Pancreas (tissue), 10 donors: ENCODE measurements at regions not wholly inside any gene's neighbourhood (a gene's known extent, or its start where the extent isn't known, plus 50 kb on each side); places are given as distances from the start of the nearest gene placed in this dataset.

Experiments
- ATAC-seq, 4 donors: fragments of 200-7000 bp; cut with Tn5 transposase; one replicate each; pipeline versions ENCODE4 v1.8.0 to v1.9.1; 2020; ENCODE audit warnings: mild to moderate bottlenecking in 4 of 4, moderate library complexity in 4 of 4
- DNase-seq, 6 donors: peaks; one replicate each; pipeline ENCODE4 v3.0.0-alpha.2; 2020
- FAIRE-seq: peaks from 2 replicates; lab custom pipeline; 2012; peaks lifted over from hg19 to GRCh38; lab: Jason Lieb, UNC
- H3K27ac ChIP-seq, 4 donors: fragments of 200-600 bp; sonication (generic); 1 replicate in 3 of 4; 2 replicates in 1 of 4; pipeline versions ENCODE4 v1.5.0 to v1.8.0; 2020
- H3K27me3 ChIP-seq, 4 donors: fragments of 200-600 bp; one replicate each; pipeline ENCODE4 v1.8.0; 2021
- H3K36me3 ChIP-seq, 3 donors: fragments of 200-600 bp; sonication (generic) in 1 of 3; one replicate each; pipeline versions ENCODE4 v1.5.0 to v1.8.0; 2020 to 2021
- H3K4me1 ChIP-seq, 3 donors: fragments of 200-600 bp; one replicate each; pipeline ENCODE4 v1.8.0; 2021
- H3K4me3 ChIP-seq, 4 donors: fragments of 200-600 bp; sonication (generic) in 2 of 4; one replicate each; pipeline versions ENCODE4 v1.5.0 to v1.8.0; 2020 to 2021
- H3K9me3 ChIP-seq, 4 donors: fragments of 200-600 bp; one replicate each; pipeline ENCODE4 v1.8.0; 2021
- WGBS, 2 donors: extraction: QIAGEN DNeasy Blood & Tissue Kit; methylation state at CpG; one replicate each; pipeline ENCODE4 v1.1.7; 2013; 5-methylcytosine and 5-hydroxymethylcytosine counted together
- intact Hi-C, 3 donors: fragments of 100-400 bp; cut with DNase I; formaldehyde crosslinking; loops; one replicate each; pipeline versions ENCODE4 v1.11.1 to v1.14.2; 2022
- TF ChIP-seq, protein P1 (sequence below), 4 donors: fragments of 200-600 bp; sonication (generic) in 3 of 4; IDR thresholded peaks; one replicate each; pipeline versions ENCODE4 v1.5.0 to v1.8.0; 2021; ENCODE audit warnings: antibody characterized with exemption in 4 of 4
- donor health status: healthy with polysubstance abuse.
- donor health status: DM: no; HTN: no; CAD: no; lungs with moderate emphysema.
- donor health status: DM: no; HTN: no; CAD: no.
- donor health status: control.
- donor health status: control.
- donor health status: Bipolar disorder and iron deficiency.
- donor health status: DM: yes; HTN: yes; CAD: no.
- donor health status: DM: no; HTN: no; CAD: no.
- donor health status: DM: no; HTN: no; CAD: no.
- donor health status: DM: yes; HTN: yes; CAD: no.

DNA sequence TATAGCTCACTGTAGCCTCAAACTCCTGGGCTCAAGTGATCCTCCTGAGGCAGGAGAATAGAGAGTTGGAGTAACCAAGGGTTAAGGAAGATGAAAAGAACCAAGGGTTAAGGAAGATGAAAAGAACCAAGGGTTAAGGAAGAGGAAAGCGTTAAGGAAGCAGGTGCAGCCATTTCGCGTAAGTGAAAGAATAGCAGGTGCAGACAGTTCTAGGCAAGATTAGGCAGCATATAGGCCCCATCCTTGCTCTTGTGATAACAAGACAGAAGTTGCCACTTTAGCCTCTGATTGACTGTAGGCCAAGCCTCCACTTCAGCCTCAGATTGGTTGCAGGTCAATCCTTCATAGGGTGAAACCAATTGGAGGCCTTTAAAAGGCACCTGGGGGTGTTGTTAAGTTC, 677.4 kb downstream of the PDCD6IP start:
- intact Hi-C loops: no loop called here
- no peaks in the 10 kb centered on the region for H3K4me1 ChIP-seq
- FAIRE-seq: no peak
- no peaks in the 10 kb centered on the region for H3K9me3 ChIP-seq
- 80 to 93% methylated on average over 3 of the region's 3 CpGs for WGBS, 2 donors
- DNase-seq: no peak
- H3K4me3 ChIP-seq: no peak overlapping the region
- ATAC-seq: no peak
- H3K36me3 ChIP-seq: no peaks in the 10 kb centered on the region
- TF ChIP-seq, protein P1, sequence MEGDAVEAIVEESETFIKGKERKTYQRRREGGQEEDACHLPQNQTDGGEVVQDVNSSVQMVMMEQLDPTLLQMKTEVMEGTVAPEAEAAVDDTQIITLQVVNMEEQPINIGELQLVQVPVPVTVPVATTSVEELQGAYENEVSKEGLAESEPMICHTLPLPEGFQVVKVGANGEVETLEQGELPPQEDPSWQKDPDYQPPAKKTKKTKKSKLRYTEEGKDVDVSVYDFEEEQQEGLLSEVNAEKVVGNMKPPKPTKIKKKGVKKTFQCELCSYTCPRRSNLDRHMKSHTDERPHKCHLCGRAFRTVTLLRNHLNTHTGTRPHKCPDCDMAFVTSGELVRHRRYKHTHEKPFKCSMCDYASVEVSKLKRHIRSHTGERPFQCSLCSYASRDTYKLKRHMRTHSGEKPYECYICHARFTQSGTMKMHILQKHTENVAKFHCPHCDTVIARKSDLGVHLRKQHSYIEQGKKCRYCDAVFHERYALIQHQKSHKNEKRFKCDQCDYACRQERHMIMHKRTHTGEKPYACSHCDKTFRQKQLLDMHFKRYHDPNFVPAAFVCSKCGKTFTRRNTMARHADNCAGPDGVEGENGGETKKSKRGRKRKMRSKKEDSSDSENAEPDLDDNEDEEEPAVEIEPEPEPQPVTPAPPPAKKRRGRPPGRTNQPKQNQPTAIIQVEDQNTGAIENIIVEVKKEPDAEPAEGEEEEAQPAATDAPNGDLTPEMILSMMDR (IDR thresholded peaks at IDR 0.05): no peak
- no peak overlapping the region for H3K27ac ChIP-seq
- no peaks in the 10 kb centered on the region for H3K27me3 ChIP-seq

DNA sequence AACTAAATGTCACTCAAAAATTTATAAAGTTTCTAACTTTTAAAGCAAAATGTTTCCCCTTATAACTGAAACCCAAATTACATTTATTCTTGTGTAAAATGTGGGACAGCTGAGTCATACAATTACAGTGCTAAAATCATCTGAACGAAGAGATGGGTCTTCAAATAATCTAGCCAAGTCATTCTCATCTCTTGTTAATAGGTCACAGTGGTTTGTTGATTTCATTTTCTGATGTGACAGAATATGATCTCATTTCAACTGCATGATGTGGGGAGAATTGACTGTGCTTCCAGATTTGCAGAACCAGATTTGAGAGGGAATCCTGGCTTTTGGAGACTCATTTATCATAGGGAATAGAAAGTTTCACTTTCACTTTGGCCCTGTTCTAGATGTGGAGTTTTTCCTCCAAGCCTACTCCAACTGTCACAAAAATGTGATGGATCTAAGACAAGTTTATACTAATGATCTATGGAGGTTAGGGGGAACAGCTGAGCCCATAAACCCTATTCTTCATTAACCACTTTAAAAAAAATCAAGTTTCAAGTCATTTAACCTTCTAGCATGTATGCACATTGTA, 685.0 kb downstream of the PDCD6IP start:
- FAIRE-seq (no peak), DNase-seq (no peak), ATAC-seq (no peak)
- no peaks in the 10 kb centered on the region for H3K4me1 ChIP-seq
- H3K27me3 ChIP-seq: no peaks in the 10 kb centered on the region
- TF ChIP-seq, protein P1 (IDR thresholded peaks at IDR 0.05): no peak
- intact Hi-C loops: no loop called here
- no peak overlapping the region for H3K4me3 ChIP-seq
- no peak overlapping the region for H3K27ac ChIP-seq
- WGBS, 2 donors: 58 to 61% methylated on average over 1 of the region's 1 CpG
- no peaks in the 10 kb centered on the region for H3K9me3 ChIP-seq
- no peaks in the 10 kb centered on the region for H3K36me3 ChIP-seq

DNA sequence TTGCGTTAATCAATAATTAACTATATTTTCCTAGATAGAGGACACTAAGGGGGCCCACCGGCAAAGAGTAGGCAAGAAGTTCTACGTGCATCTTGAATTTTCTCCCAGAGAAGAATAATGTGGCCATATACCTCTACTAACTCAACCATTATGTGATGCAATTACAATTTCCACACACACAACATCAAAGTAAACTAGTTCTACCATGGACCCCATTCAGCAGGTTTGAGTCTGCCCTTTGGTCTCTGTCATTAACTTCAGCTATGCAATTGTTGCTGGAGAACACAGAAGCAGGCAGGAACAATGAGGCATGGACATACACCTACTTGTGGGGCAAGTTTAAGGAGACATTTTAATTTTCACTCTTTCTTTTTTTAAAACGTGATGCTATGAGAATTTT, 705.9 kb downstream of the PDCD6IP start:
- ATAC-seq: no peak
- no peak overlapping the region for H3K4me3 ChIP-seq

DNA sequence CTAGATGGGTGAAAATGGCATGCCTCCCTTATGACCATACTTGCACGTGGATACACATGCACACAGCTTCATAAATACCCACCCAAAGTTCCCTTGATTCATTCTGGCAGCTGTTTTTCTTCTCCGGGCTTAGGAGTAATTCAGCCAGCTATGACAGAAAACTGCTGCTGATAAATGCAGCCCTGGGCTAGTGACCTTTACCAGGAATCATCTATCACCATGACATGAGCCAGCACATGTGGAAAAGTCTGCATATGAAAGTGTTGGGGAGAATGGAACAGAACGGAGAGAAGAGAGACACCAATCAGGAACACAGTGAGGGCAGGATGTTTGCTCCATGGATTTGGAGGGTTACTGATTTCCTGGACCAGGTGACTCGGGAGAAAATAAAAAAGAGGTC, 706.3 kb downstream of the PDCD6IP start:
- no peaks in the 10 kb centered on the region for H3K27me3 ChIP-seq
- no peak overlapping the region for H3K4me3 ChIP-seq
- intact Hi-C loops: no loop called here
- FAIRE-seq: no peak
- H3K36me3 ChIP-seq: no peaks in the 10 kb centered on the region
- no peak for DNase-seq
- 14 to 26% methylated on average over 4 of the region's 4 CpGs for WGBS, 2 donors
- no peak overlapping the region for H3K27ac ChIP-seq
- H3K4me1 ChIP-seq: no peaks in the 10 kb centered on the region
- H3K9me3 ChIP-seq: no peaks in the 10 kb centered on the region
- TF ChIP-seq, protein P1 (IDR thresholded peaks at IDR 0.05): no peak
- no peak for ATAC-seq

More for the DNA sequence above, 705.9 kb downstream of the PDCD6IP start:
- intact Hi-C loops: no loop called here
- FAIRE-seq: no peak
- WGBS, 2 donors: 53 to 66% methylated on average over 4 of the region's 4 CpGs
- no peak for DNase-seq
- Histone ChIP-seq H3K9me3 (no peaks in the 10 kb centered on the region), H3K4me1 (no peaks in the 10 kb centered on the region), H3K27me3 (no peaks in the 10 kb centered on the region), H3K36me3 (no peaks in the 10 kb centered on the region), H3K27ac (no peak overlapping the region)
- TF ChIP-seq, protein P1 (IDR thresholded peaks at IDR 0.05): no peak

DNA sequence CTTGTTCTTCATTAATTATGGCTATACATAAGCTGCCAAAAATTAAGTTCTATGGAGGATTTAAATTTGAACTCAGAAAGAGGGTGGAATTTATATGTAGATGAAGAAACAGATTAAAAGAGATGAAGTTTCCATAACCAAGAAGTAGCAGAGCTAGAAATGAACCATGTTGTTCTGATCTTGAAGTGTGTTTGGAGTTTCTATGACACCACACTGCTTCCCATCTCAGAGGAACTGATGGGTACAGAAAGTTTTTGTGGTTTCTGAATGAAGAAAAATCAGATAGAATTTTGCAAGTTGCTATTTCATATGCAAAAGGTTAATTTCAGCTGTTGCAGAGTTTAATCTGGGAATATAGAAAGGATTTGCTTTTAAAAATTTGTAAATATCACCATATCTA, 710.3 kb downstream of the PDCD6IP start:
- ATAC-seq: no peak
- DNase-seq: no peak
- no peak overlapping the region for H3K27ac ChIP-seq
- intact Hi-C loops: no loop called here
- H3K4me1 ChIP-seq: no peaks in the 10 kb centered on the region
- H3K9me3 ChIP-seq: no peaks in the 10 kb centered on the region
- TF ChIP-seq, protein P1 (IDR thresholded peaks at IDR 0.05): no peak
- H3K36me3 ChIP-seq: no peaks in the 10 kb centered on the region
- no peaks in the 10 kb centered on the region for H3K27me3 ChIP-seq
- H3K4me3 ChIP-seq: no peak overlapping the region
- FAIRE-seq: no peak
